CD14-positive monocyte (primary cell): ENCODE measurements at regions not wholly inside any gene's neighbourhood (a gene's known extent, or its start where the extent isn't known, plus 50 kb on each side); places are given as distances from the start of the nearest gene placed in this dataset.

Source experiments
- DNase-seq, 3 donors: peaks; one replicate each; pipeline ENCODE4 v3.0.0-alpha.2; 2011 to 2022
- H2AFZ ChIP-seq: 2 replicates; pipeline ENCODE4 v1.6.0; 2012; ENCODE audit warnings: mild to moderate bottlenecking, low read depth, low read length, inconsistent platforms; ENCODE audit not compliant: insufficient read depth, poor library complexity, severe bottlenecking
- H3K27ac ChIP-seq, 2 donors: 1 replicate in 1 of 2; 2 replicates in 1 of 2; pipeline ENCODE4 v1.5.1; 2012 to 2013; ENCODE audit warnings: low read length in 2 of 2, control low read depth in 1 of 2, inconsistent platforms in 1 of 2, low read depth in 1 of 2, mild to moderate bottlenecking in 1 of 2
- H3K27me3 ChIP-seq, 2 donors: one replicate each; pipeline versions ENCODE4 v1.6.0 to v1.6.1; 2011 to 2013; ENCODE audit warnings: low read length in 2 of 2; ENCODE audit not compliant: control insufficient read depth in 2 of 2, insufficient read depth in 2 of 2
- H3K36me3 ChIP-seq, 2 donors: replicated peaks in 1 of 2; 1 replicate in 1 of 2; 2 replicates in 1 of 2; pipeline versions ENCODE4 v1.5.1 to v1.6.1; 2012 to 2013; ENCODE audit warnings: low read length in 2 of 2, control low read depth in 1 of 2, inconsistent platforms in 1 of 2, mild to moderate bottlenecking in 1 of 2; ENCODE audit not compliant: insufficient read depth in 2 of 2, control insufficient read depth in 1 of 2
- H3K4me1 ChIP-seq, 2 donors: 1 replicate in 1 of 2; 2 replicates in 1 of 2; pipeline versions ENCODE4 v1.5.1 to v1.6.1; 2012 to 2013; ENCODE audit warnings: low read length in 2 of 2, control low read depth in 1 of 2, inconsistent platforms in 1 of 2, mild to moderate bottlenecking in 1 of 2, moderate library complexity in 1 of 2; ENCODE audit not compliant: insufficient read depth in 2 of 2, control insufficient read depth in 1 of 2
- H3K4me2 ChIP-seq: replicated peaks from 2 replicates; pipeline ENCODE3; 2012; ENCODE audit warnings: low read length, moderate library complexity, mild to moderate bottlenecking; ENCODE audit not compliant: poor library complexity, severe bottlenecking; ENCODE audit errors: extremely low read depth
- H3K4me3 ChIP-seq, 3 experiments: fragments of 200-600 bp in 1 of 3; sonication (generic) in 1 of 3; replicated peaks in 1 of 3; 1 replicate in 2 of 3; 2 replicates in 1 of 3; pipeline ENCODE4 v1.5.1; 2011 to 2013; ENCODE audit warnings: low read length in 3 of 3, mild to moderate bottlenecking in 3 of 3, control low read depth in 2 of 3, low read depth in 2 of 3, inconsistent platforms in 1 of 3, moderate library complexity in 1 of 3
- H3K79me2 ChIP-seq: 2 replicates; pipeline ENCODE4 v1.6.0; 2012; ENCODE audit warnings: mild to moderate bottlenecking, control low read depth, inconsistent platforms, low read length, moderate library complexity; ENCODE audit not compliant: insufficient read depth
- H3K9ac ChIP-seq: 2 replicates; pipeline ENCODE4 v1.6.0; 2017; ENCODE audit warnings: low read length, mild to moderate bottlenecking; ENCODE audit not compliant: insufficient read depth, poor library complexity, severe bottlenecking
- H3K9me3 ChIP-seq, 2 donors: replicated peaks in 1 of 2; 1 replicate in 1 of 2; 2 replicates in 1 of 2; pipeline versions ENCODE4 v1.5.1 to v1.6.1; 2012 to 2013; ENCODE audit warnings: low read length in 2 of 2, control low read depth in 1 of 2; ENCODE audit not compliant: control insufficient read depth in 1 of 2, insufficient read depth in 1 of 2
- H4K20me1 ChIP-seq: 2 replicates; pipeline ENCODE4 v1.6.0; 2012; ENCODE audit warnings: mild to moderate bottlenecking, low read length, control low read depth, moderate library complexity; ENCODE audit not compliant: insufficient read depth
- H3K27ac Mint-ChIP-seq, 7 donors: one replicate each; pipeline ENCODE4 v1.8.0; 2020; ENCODE audit warnings: mild to moderate bottlenecking in 7 of 7, mixed read lengths in 7 of 7, moderate library complexity in 6 of 7, inconsistent platforms in 2 of 7
- H3K27me3 Mint-ChIP-seq, 3 donors: one replicate each; pipeline ENCODE4 v1.8.0; 2021 to 2022; ENCODE audit warnings: low read depth in 3 of 3, mild to moderate bottlenecking in 3 of 3, mixed read lengths in 3 of 3, moderate library complexity in 3 of 3, inconsistent platforms in 1 of 3
- H3K36me3 Mint-ChIP-seq, 2 donors: one replicate each; pipeline ENCODE4 v1.8.0; 2020; ENCODE audit warnings: mixed read lengths in 2 of 2, inconsistent platforms in 1 of 2, mild to moderate bottlenecking in 1 of 2
- H3K4me1 Mint-ChIP-seq: one replicate; pipeline ENCODE4 v1.8.0; 2020; ENCODE audit warnings: mild to moderate bottlenecking, mixed read lengths
- H3K4me3 Mint-ChIP-seq, 2 donors: one replicate each; pipeline ENCODE4 v1.8.0; 2020; ENCODE audit warnings: mild to moderate bottlenecking in 2 of 2, mixed read lengths in 2 of 2, moderate library complexity in 1 of 2
- H3K9me3 Mint-ChIP-seq, 7 donors: one replicate each; pipeline ENCODE4 v1.8.0; 2020 to 2022; ENCODE audit warnings: mixed read lengths in 7 of 7, mild to moderate bottlenecking in 6 of 7, moderate library complexity in 6 of 7, inconsistent platforms in 2 of 7
- WGBS: methylation state at CpG from one replicate; pipeline ENCODE4 v1.1.5; 2013; ENCODE audit warnings: missing lambda C conversion rate; ENCODE audit not compliant: insufficient coverage; 5-methylcytosine and 5-hydroxymethylcytosine counted together
- intact Hi-C, 2 donors: fragments of 100-400 bp; cut with micrococcal nuclease; formaldehyde crosslinking; loops; one replicate each; pipeline versions ENCODE4 v1.15.0 to v1.15.1; 2023
- TF ChIP-seq, protein P1 (sequence below): fragments of 200-600 bp; IDR thresholded peaks from one replicate; pipeline ENCODE4 v1.8.0; 2022; ENCODE audit warnings: antibody characterized with exemption, mild to moderate bottlenecking

DNA sequence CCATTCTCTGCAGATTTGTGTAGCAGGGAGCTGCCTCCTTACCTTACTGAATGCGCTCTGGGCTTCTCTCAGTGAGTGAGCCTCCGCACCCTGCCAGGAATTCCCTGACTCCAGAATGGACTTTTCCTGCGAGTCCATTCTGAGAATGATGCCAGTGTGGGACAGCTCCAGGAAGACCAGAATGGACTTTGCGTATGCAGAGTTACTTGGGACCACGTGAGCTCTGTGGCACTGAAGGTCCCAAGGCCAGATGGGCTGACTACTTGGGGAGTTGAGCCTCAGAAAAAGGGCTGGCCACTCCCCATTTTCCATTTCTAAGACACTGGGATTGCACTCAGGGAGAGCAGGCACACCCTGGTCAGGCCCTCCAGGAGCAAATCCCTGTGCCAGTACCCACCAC, 324.7 kb upstream of the ZMIZ1 start:
- Histone ChIP-seq H3K9ac (no peak overlapping the region), H3K79me2 (no peaks in the 10 kb centered on the region), H3K4me1 (peaks cover 22 to 23% of the 10 kb centered on the region in 2 donors), H3K4me2 (no peak overlapping the region), H3K27me3 (no peaks in the 10 kb centered on the region), H3K9me3 (no peaks in the 10 kb centered on the region), H3K27ac (no peak overlapping the region), H3K36me3 (no peaks in the 10 kb centered on the region), H3K4me3 (no peak overlapping the region), H4K20me1 (no peaks in the 10 kb centered on the region), H2AFZ (no peak overlapping the region)
- Mint-ChIP-seq H3K4me3 (no peak overlapping the region), H3K36me3 (no peaks in the 10 kb centered on the region), H3K4me1 (peaks cover 27% of the 10 kb centered on the region), H3K9me3 (peaks cover 0 to 4% (median 0%) of the 10 kb centered on the region in 7 donors), H3K27ac (no peak overlapping the region), H3K27me3 (peaks cover 0 to 12% (median 6%) of the 10 kb centered on the region in 3 donors)
- DNase-seq: no peak
- intact Hi-C loops: loop anchor here in 1 of 2 donors (10.0 kb wide), 1 partner anchor 699 kb away; no protein-coding TSS in a partner anchor
- TF ChIP-seq, protein P1, sequence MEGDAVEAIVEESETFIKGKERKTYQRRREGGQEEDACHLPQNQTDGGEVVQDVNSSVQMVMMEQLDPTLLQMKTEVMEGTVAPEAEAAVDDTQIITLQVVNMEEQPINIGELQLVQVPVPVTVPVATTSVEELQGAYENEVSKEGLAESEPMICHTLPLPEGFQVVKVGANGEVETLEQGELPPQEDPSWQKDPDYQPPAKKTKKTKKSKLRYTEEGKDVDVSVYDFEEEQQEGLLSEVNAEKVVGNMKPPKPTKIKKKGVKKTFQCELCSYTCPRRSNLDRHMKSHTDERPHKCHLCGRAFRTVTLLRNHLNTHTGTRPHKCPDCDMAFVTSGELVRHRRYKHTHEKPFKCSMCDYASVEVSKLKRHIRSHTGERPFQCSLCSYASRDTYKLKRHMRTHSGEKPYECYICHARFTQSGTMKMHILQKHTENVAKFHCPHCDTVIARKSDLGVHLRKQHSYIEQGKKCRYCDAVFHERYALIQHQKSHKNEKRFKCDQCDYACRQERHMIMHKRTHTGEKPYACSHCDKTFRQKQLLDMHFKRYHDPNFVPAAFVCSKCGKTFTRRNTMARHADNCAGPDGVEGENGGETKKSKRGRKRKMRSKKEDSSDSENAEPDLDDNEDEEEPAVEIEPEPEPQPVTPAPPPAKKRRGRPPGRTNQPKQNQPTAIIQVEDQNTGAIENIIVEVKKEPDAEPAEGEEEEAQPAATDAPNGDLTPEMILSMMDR: no peak
- 88% methylated on average over 5 of the region's 5 CpGs for WGBS

DNA sequence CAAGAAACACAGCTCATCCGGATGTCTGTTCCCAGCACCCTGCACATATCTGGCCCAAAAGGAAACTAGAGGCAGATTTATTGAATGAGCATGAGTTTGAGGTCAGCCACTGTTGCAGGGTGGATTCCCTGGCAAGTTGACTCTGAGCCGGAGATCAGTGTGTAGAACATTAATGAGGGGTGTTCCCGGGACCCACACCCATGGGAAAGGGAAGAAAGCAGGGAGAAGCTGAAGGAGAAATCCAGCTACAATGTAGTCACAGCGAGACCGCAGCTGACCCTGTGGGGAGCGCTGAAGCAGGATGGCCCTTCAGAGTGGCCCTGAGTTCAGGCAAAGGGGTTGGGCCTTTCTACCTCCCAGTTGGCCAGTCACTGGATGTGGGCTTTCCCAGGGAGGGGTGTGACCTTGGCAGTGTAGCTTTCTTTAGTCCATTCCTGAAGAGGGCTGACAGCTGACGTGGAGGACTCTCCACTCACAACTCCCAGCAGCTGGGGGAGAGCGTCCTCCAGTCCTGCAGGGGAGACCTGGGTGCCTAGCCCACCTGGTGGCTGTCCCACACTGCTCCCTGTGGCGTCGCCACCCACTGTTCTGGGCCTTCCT, 324.2 kb upstream of the ZMIZ1 start:
- no peak overlapping the region for H3K9ac ChIP-seq
- no peaks in the 10 kb centered on the region for H4K20me1 ChIP-seq
- H3K27me3 ChIP-seq: no peaks in the 10 kb centered on the region
- no peak overlapping the region for H2AFZ ChIP-seq
- Mint-ChIP-seq H3K27me3 (peaks cover 0 to 12% (median 6%) of the 10 kb centered on the region in 3 donors), H3K4me1 (peaks cover 27% of the 10 kb centered on the region), H3K36me3 (no peaks in the 10 kb centered on the region), H3K9me3 (peaks cover 0 to 6% (median 0%) of the 10 kb centered on the region in 7 donors), H3K27ac (no peak overlapping the region), H3K4me3 (no peak overlapping the region)
- WGBS: 64% methylated on average over 9 of the region's 10 CpGs
- DNase-seq: no peak
- H3K36me3 ChIP-seq: no peaks in the 10 kb centered on the region
- H3K4me1 ChIP-seq: peaks cover 22 to 23% of the 10 kb centered on the region in 2 donors
- intact Hi-C loops: loop anchor here in 1 of 2 donors (10.0 kb wide), 1 partner anchor 700 kb away; no protein-coding TSS in a partner anchor
- H3K79me2 ChIP-seq: no peaks in the 10 kb centered on the region
- no peak overlapping the region for H3K4me3 ChIP-seq
- no peak overlapping the region for H3K4me2 ChIP-seq
- TF ChIP-seq, protein P1: no peak
- no peak overlapping the region for H3K27ac ChIP-seq
- no peaks in the 10 kb centered on the region for H3K9me3 ChIP-seq
